GM11168 (cell line): ENCODE measurements at regions not wholly inside any gene's neighbourhood (a gene's known extent, or its start where the extent isn't known, plus 50 kb on each side); places are given as distances from the start of the nearest gene placed in this dataset.

Experiments used
- in situ Hi-C: fragments of 300-500 bp; cut with MboI; formaldehyde crosslinking; loops from one replicate; pipeline ENCODE4 v1.12.0; 2022; ENCODE audit warnings: low sequenced_read_pairs; ENCODE audit not compliant: unreplicated experiment

- in situ Hi-C loops: no loop called here
Observed at GRCh38 chr2:81876624-81877023, 1572.1 kb upstream of the LRRTM1 start.

GRCh38 chr2:81872006-81872405, 1567.5 kb upstream of the LRRTM1 start:
- in situ Hi-C loops: no loop called here

DNA sequence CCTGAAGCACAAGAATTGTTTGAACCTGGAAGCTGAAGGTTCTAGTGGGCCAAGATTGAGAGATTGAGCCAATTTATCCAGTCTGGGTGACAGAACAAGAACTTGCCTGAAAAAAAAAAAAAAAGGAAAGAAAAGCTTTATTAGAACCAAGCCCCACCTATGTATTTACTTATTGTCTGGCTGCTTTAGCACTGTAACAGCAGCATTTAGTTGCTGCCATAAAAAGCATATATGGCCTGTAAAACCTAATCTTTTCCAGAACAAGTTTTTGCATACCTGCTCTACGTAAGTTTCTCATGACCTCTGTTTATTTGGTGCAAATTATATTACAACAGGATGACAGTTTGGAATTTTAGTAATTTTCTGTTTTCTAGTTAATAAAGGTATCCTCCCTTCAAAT, 1565.6 kb upstream of the LRRTM1 start:
- in situ Hi-C loops: no loop called here

DNA sequence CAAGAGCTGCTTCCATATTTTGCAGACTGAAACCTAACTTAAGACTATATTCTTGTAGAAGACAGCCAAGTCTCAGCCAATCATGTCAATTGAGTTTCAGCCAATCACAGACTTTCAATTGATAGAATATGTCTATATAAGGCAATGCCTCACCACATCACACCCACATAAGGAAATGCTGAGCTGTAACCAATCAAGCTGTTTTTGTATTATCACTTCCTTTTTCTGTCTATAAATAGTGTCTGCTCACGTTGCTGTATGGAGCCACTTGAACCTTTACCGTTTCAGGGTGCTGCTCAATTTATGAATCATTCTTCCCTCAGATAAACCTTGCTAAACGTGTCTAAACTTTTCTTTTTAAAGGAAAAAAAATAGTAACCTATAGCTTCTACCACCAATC, 1554.4 kb upstream of the LRRTM1 start:
- in situ Hi-C loops: no loop called here

DNA sequence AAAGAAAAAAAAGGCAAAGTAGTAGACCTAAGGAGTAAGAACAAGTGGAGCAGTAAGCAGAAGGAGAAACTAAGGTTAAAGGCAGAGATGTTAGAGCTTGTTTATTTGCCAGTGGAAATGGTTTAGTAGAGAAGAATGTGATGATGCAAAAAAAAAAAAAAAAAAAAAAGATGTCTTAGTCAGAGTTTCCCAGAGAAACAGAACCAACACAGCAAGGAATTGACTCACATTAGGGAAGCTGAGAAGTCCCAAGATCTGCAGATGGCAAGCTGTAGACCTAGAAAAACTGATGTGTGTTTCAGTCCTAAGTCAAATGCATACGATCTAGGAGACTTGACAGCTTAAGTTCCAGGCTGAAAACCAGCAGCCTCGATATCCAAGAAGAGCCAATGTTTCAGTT, 1548.8 kb upstream of the LRRTM1 start:
- in situ Hi-C loops: no loop called here

- in situ Hi-C loops: no loop called here
Observed at GRCh38 chr2:81852651-81853050, 1548.1 kb upstream of the LRRTM1 start.

GRCh38 chr2:81839780-81840179, 1535.2 kb upstream of the LRRTM1 start:
- in situ Hi-C loops: no loop called here

- in situ Hi-C loops: no loop called here
Observed at GRCh38 chr2:81835321-81836000, 1530.9 kb upstream of the LRRTM1 start.

DNA sequence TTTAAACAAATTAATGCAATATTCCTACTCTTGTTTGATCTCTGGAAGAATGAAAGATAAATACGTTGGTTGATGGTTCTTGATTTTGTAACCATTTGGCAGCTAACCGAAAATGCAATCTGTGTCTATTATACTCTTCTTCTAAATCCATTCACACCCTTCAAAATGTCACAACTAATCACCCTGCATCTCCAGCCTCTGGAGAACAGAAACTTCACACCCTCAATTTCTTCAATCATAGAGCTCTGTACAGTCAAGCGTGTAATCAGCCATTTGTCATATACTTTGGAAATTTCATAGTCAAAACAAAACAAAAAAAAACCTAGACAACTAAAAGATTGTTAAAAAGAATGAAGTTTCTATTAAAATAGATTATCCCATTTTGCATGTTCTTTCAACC, 1482.3 kb upstream of the LRRTM1 start:
- in situ Hi-C loops: no loop called here

GRCh38 chr2:81767187-81767912, 1462.8 kb upstream of the LRRTM1 start:
- in situ Hi-C loops: no loop called here

- in situ Hi-C loops: no loop called here
Observed at GRCh38 chr2:81747481-81748070, 1443.0 kb upstream of the LRRTM1 start.

GRCh38 chr2:81739966-81740365, 1435.4 kb upstream of the LRRTM1 start:
- in situ Hi-C loops: no loop called here

DNA sequence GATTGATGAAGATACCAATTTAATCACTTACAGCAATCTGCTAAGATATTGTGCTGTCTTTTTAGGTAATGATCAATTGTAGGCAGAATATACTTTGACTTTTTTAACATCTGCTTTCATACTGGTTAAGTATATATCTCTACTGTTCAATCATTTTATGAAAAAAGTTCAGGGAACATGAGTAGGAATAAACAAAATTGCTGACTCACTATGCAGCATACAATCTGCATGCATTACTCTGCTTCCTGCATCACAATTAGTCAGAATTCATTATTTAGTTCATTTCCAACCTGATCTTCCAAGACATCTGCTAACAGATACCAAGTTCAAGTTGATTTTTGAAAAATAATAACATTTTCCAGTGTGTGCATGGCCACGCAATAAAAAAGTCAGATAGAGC, 1430.4 kb upstream of the LRRTM1 start:
- in situ Hi-C loops: no loop called here

GRCh38 chr2:81714817-81715216, 1410.3 kb upstream of the LRRTM1 start:
- in situ Hi-C loops: no loop called here

DNA sequence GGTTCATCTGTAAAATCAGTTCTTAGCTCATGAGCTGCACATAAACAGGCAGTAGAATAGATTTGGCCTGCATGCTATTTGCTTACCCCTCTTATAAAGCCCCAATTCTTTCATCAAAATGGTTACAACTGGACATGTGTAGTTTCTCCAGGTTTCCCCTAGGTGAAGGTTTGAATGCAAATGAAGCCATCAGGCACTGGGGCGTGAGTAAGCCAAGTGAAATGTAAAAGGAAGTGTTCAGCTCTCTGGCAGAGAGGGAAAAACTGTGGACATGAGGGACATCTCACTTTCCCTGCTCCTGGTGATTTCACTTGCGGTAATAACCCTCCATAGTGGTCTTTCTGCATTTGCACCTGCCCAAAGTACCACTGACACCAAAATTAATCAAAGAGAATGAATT, 1402.3 kb upstream of the LRRTM1 start:
- in situ Hi-C loops: no loop called here

DNA sequence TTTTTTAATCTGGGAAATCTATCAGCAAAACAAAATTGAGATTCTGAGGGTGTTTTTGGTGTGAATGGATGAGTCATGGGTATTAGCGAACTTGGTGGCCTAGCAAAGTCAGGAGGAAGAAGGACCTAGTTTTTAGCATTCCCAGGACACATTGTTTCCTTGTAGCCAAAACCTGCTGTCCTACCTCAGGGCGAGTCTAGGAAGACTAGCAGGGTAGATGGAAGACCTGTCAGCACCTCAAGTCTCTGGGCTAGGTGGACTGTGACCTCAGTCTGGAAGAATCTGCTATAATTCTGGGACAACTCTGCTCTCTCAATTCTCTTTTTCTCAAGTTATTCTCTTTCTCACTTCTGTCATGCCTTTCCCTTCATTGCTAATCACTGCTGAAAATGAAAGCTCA, 1399.3 kb upstream of the LRRTM1 start:
- in situ Hi-C loops: no loop called here

- in situ Hi-C loops: no loop called here
Observed at GRCh38 chr2:81692566-81692965, 1388.0 kb upstream of the LRRTM1 start.

DNA sequence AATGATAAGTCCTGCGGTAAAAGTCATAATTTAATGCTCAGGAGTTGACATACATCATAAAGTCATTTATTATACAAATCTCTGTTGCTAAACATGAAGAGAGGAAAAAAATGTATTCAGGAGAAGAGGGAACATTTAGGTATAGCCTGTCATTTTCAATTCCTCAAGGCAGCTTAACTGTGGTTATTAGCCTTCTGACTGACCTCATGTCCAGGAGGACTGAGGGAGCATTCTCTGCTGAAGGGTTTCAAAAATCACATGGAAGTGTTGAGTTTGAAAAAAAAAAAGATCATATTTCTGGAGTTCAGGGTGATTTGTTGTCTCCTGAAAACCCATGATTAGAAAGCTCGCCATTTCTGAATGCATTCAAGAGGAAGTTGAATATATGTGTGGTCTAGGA, 1371.1 kb upstream of the LRRTM1 start:
- in situ Hi-C loops: no loop called here

GRCh38 chr2:81672923-81673322, 1368.4 kb upstream of the LRRTM1 start:
- in situ Hi-C loops: no loop called here

- in situ Hi-C loops: no loop called here
Observed at GRCh38 chr2:81672516-81672915, 1368.0 kb upstream of the LRRTM1 start.

DNA sequence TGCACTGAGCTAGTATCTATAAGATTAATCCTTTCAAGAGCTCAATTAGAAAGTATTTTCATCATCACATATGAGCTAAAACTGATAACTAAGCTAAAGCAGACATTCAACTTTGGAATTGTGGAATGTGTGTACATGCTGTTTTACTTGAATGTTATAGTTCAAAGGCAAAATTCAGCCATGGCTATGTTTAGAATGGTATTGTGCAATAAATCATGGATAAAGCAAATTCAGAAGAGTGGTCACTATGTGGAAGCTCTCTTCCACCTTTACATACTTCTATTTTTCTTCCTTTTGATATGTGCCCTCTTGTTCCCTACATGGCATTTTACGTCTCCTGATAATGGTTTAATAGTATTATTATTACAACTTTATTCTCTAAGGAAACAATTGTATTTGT, 1366.3 kb upstream of the LRRTM1 start:
- in situ Hi-C loops: no loop called here

- in situ Hi-C loops: no loop called here
Observed at GRCh38 chr2:81661081-81661480, 1356.5 kb upstream of the LRRTM1 start.
